ENCODE measurements at regions not wholly inside any gene's neighbourhood (a gene's known extent, or its start where the extent isn't known, plus 50 kb on each side); places are given as distances from the start of the nearest gene placed in this dataset.

DNA sequence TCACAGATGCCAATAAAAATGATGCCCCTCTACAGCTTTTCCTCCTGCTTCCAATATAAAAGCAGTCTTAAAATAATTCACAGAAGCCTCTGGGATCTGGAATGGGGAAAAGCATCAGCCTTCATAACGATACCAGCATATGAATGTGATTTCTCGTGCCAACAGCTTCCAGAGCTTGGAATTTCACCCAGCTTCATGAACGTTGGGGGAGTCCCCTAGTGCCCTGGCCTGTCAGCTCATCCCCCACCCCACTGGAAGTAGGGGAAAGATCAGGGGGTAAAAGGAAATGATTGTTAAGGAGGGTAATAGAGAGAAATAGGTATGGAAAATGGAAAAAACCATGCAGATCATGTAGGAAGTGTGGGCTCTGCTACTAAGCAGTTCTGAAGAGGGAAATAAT lies 253.6 kb downstream of the INHBA start:
- ATAC-seq (no peak), DNase-seq (no peak)
- Histone ChIP-seq H3K27ac (no peak overlapping the region), H3K27me3 (no peaks in the 10 kb centered on the region), H3K4me3 (no peak overlapping the region), H3K36me3 (no peaks in the 10 kb centered on the region), H3K4me1 (no peaks in the 10 kb centered on the region), H3K9me3 (no peaks in the 10 kb centered on the region)
- intact Hi-C loops (cut with DNase I), result no loop called here
- TF ChIP-seq, protein P1, sequence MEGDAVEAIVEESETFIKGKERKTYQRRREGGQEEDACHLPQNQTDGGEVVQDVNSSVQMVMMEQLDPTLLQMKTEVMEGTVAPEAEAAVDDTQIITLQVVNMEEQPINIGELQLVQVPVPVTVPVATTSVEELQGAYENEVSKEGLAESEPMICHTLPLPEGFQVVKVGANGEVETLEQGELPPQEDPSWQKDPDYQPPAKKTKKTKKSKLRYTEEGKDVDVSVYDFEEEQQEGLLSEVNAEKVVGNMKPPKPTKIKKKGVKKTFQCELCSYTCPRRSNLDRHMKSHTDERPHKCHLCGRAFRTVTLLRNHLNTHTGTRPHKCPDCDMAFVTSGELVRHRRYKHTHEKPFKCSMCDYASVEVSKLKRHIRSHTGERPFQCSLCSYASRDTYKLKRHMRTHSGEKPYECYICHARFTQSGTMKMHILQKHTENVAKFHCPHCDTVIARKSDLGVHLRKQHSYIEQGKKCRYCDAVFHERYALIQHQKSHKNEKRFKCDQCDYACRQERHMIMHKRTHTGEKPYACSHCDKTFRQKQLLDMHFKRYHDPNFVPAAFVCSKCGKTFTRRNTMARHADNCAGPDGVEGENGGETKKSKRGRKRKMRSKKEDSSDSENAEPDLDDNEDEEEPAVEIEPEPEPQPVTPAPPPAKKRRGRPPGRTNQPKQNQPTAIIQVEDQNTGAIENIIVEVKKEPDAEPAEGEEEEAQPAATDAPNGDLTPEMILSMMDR (IDR thresholded peaks at IDR 0.05), result no peak

DNA sequence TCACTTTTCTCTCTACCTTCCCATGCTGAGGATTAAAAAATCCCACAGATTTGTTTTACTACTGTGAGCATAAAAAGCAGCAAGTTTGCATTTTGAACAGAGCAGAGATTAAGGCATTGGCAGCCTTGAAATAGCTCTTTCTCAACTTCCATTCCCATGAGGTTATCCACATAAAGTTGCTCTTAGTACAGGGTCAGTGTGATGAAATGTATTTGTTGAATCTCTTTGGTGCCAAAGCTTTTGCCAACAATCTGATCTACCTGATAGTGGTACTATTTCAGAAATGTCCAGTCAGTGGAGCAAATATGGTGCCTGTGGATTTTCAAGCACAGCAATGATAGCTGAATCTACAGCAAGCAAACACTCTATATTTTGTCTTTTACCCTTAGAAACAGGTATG lies 254.8 kb downstream of the INHBA start:
- H3K9me3 ChIP-seq, result no peaks in the 10 kb centered on the region
- intact Hi-C loops (cut with DNase I), result no loop called here
- H3K27ac ChIP-seq, result no peak overlapping the region
- H3K27me3 ChIP-seq, result no peaks in the 10 kb centered on the region
- no peak overlapping the region for H3K4me3 ChIP-seq
- H3K4me1 ChIP-seq, result no peaks in the 10 kb centered on the region
- DNase-seq (no peak), ATAC-seq (no peak)
- TF ChIP-seq, protein P1 (IDR thresholded peaks at IDR 0.05), result no peak
- no peaks in the 10 kb centered on the region for H3K36me3 ChIP-seq

DNA sequence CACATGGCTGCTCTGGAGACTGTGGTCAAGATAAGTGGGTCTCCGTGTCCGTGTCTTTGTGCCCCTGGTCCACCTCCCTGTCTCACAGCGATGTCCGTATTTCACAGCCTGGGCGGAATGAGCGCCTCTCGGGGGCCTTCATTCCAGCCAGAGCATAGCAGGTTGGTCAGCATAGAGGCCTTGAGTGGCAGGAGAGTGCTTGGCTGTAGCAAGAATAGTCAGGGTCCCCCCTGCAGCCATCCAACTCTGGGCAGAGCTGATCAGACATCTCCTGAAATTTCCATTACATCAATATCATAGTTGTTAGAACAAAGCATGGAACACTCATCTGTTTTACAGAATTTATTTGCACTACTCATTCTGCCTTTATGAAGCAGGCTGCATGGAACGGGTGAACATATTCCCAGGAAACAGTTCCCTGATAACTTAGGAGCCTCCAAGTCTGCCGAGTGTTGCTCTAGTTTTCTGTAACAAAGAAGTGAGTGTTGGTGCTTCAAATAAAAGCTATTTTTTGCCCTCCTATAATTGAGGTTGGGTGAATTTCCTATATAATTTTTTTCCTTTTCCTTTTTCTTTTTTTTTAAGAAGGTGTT lies 255.3 kb downstream of the INHBA start:
- intact Hi-C loops (cut with DNase I), result no loop called here
- ATAC-seq, result no peak

DNA sequence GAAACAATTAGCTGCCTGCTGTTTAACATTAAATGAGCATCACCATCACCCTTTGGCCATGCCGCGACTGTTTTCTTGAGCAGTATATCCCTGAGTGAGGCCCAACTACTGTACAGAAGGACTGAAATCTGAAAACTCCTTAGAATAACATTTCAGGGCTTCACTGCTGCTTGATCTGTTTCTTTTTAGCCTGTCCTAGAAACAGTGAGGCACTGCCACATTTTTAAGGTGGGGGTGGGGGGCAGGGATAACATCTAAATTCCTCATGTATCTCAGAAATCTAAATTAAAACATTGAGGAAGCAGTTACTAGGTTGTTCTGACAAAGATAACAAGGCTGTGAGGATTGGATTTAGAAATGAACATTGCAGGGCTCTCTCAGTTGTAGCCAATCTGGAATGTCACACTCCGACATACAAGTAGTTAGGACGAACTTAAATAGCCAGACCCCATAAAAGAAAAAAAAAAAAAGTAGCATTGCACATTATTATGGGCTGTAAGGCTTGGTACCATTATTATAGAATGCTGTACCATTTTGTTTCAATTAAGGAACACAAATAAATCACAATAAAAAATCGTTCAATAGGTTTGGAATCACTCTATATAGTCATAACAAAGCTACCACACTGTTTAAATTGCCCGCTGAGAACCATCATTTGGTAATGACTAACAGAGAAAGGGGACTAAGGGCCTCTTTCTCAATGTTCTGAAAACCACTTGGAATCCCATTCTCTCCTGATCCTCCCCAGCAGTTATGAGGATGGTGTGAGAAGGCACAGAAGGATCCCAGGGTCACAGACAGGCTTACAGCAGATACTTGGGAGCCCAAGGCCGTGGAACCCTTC lies 256.1 kb downstream of the INHBA start:
- ATAC-seq (no peak), DNase-seq (no peak)
- Histone ChIP-seq H3K4me3 (no peak overlapping the region), H3K36me3 (no peaks in the 10 kb centered on the region), H3K27ac (no peak overlapping the region), H3K27me3 (no peaks in the 10 kb centered on the region), H3K4me1 (no peaks in the 10 kb centered on the region), H3K9me3 (no peaks in the 10 kb centered on the region)
- intact Hi-C loops (cut with DNase I), result no loop called here
- TF ChIP-seq, protein P1 (IDR thresholded peaks at IDR 0.05), result no peak

More for the DNA sequence above, 255.3 kb downstream of the INHBA start:
- Histone ChIP-seq H3K27ac (no peak overlapping the region), H3K36me3 (no peaks in the 10 kb centered on the region), H3K27me3 (no peaks in the 10 kb centered on the region), H3K4me1 (no peaks in the 10 kb centered on the region), H3K9me3 (no peaks in the 10 kb centered on the region), H3K4me3 (no peak overlapping the region)
- no peak for DNase-seq
- TF ChIP-seq, protein P1 (IDR thresholded peaks at IDR 0.05), result no peak

DNA sequence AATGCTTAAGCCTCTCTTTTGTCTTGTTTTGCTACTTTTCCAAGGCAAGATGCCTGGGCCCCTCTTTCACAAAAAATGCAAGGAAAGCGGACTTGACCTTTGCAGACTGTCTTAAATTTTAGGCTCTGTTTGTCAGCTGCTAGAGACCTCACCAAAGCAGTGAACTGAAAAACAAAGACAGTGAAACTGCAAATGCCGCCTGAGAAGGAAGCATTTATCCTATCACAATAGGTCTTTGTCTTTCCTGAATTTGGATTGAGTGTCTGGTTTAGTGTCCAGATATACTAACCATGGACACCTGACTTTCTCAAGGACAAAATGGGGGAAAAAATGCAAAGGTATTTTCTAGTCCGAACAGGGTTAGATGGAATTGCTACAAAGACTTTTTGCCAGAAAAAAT lies 256.9 kb downstream of the INHBA start:
- H3K4me1 ChIP-seq, result no peaks in the 10 kb centered on the region
- no peak overlapping the region for H3K27ac ChIP-seq
- ATAC-seq (no peak), DNase-seq (no peak)
- H3K36me3 ChIP-seq, result no peaks in the 10 kb centered on the region
- TF ChIP-seq, protein P1 (IDR thresholded peaks at IDR 0.05), result no peak
- no peaks in the 10 kb centered on the region for H3K27me3 ChIP-seq
- H3K4me3 ChIP-seq, result no peak overlapping the region
- no peaks in the 10 kb centered on the region for H3K9me3 ChIP-seq
- intact Hi-C loops (cut with DNase I), result no loop called here

All from left lung (tissue), 4 donors.